K562 (cell line): ENCODE measurements at regions not wholly inside any gene's neighbourhood (a gene's known extent, or its start where the extent isn't known, plus 50 kb on each side); places are given as distances from the start of the nearest gene placed in this dataset.

ENCODE experiments used
- ATAC-seq: fragments of 200-7000 bp; cut with Tn5 transposase; 3 replicates; pipeline ENCODE4 v1.9.1; 2020; ENCODE audit warnings: moderate library complexity
- BruUV-seq: library from RNA; stranded (reverse); fragments of 400-500 nt; replicated peaks from 2 replicates; lab custom pipeline; 2021; lab: Mats Ljungman, UMichigan
- CTCF ChIA-PET: fragments of 300-600 bp; formaldehyde crosslinking; extraction: SDS; loops from one replicate; lab custom pipeline; 2021; ENCODE audit warnings: low intra/inter-chr PET ratio; lab: Yijun Ruan, JAX
- POLR2A ChIA-PET: fragments of 300-600, 350-650 bp; sonication (Branson Sonifier 250); formaldehyde crosslinking; extraction: SDS; loops from one replicate; lab custom pipeline; 2021; ENCODE audit warnings: antibody characterized with exemption, inconsistent platforms; lab: Yijun Ruan, JAX
- DNase-seq, 4 experiments: peaks; one replicate each; pipeline versions ENCODE4 v3.0.0 to v3.0.0-alpha.2; 2011 to 2018; ENCODE audit warnings: low spot score in 3 of 4, mixed read lengths in 3 of 4; ENCODE audit errors: extremely low read depth in 1 of 4
- FAIRE-seq: peaks from 2 replicates; lab custom pipeline; 2011; peaks lifted over from hg19 to GRCh38; lab: Jason Lieb, UNC
- H2AFZ ChIP-seq: 2 replicates; pipeline ENCODE4 v1.6.0; 2011; ENCODE audit warnings: low read depth, low read length, control low read depth, inconsistent platforms
- H3K27ac ChIP-seq: fragments of 200-600 bp; 3 replicates; pipeline ENCODE4 v1.8.0; 2011; ENCODE audit warnings: low read depth, mild to moderate bottlenecking, control low read depth, inconsistent platforms, low read length, moderate library complexity, mixed read lengths; ENCODE audit errors: extremely low read depth
- H3K27me3 ChIP-seq, 2 experiments: fragments of 300-600 bp in 1 of 2; 2 replicates in 1 of 2; 3 replicates in 1 of 2; pipeline versions ENCODE4 v1.6.0 to v1.8.0; 2011; ENCODE audit warnings: inconsistent platforms in 2 of 2, low read length in 2 of 2, mild to moderate bottlenecking in 1 of 2, mixed read lengths in 1 of 2, moderate library complexity in 1 of 2; ENCODE audit not compliant: control insufficient read depth in 2 of 2, insufficient read depth in 2 of 2
- H3K36me3 ChIP-seq: fragments of 300-600 bp; 3 replicates; pipeline ENCODE4 v1.8.0; 2011; ENCODE audit warnings: mild to moderate bottlenecking, low read length, inconsistent platforms; ENCODE audit not compliant: control insufficient read depth, insufficient read depth
- H3K4me1 ChIP-seq, 2 experiments: fragments of 200-600 bp in 1 of 2; replicated peaks in 1 of 2; 2 replicates in 1 of 2; 3 replicates in 1 of 2; pipeline versions ENCODE4 v1.5.1 to v1.8.0; 2011; ENCODE audit warnings: inconsistent platforms in 2 of 2, low read length in 2 of 2, mild to moderate bottlenecking in 1 of 2, mixed read lengths in 1 of 2, moderate library complexity in 1 of 2; ENCODE audit not compliant: control insufficient read depth in 2 of 2, insufficient read depth in 2 of 2
- H3K4me2 ChIP-seq: 2 replicates; pipeline ENCODE4 v1.6.1; 2011; ENCODE audit warnings: low read length, control low read depth, inconsistent platforms, mixed read lengths; ENCODE audit not compliant: insufficient read depth
- H3K4me3 ChIP-seq: fragments of 200-600 bp; sonication (generic), shearing (Covaris generic); 2 replicates; pipeline ENCODE4 v1.5.1; 2016; ENCODE audit warnings: control low read depth, inconsistent platforms
- H3K79me2 ChIP-seq: fragments of 200-600 bp; 3 replicates; pipeline ENCODE4 v1.8.0; 2011; ENCODE audit warnings: low read length, inconsistent platforms; ENCODE audit not compliant: control insufficient read depth, insufficient read depth
- H3K9ac ChIP-seq, 2 experiments: 2 replicates each; pipeline versions ENCODE4 v1.6.0 to v1.6.1; 2011; ENCODE audit warnings: low read depth in 2 of 2, low read length in 2 of 2, control low read depth in 1 of 2, inconsistent platforms in 1 of 2, mild to moderate bottlenecking in 1 of 2, mixed read lengths in 1 of 2; ENCODE audit not compliant: insufficient read depth in 1 of 2
- H3K9me1 ChIP-seq: one replicate; pipeline ENCODE4 v1.6.0; 2011; ENCODE audit warnings: inconsistent platforms, mild to moderate bottlenecking, low read length, moderate library complexity; ENCODE audit not compliant: control insufficient read depth, insufficient read depth
- H3K9me3 ChIP-seq: replicated peaks from 2 replicates; pipeline ENCODE4 v1.5.1; 2011; ENCODE audit warnings: low read depth, low read length, inconsistent platforms; ENCODE audit not compliant: control insufficient read depth, insufficient read depth
- H4K20me1 ChIP-seq: replicated peaks from 2 replicates; pipeline ENCODE4 v1.6.1; 2011; ENCODE audit warnings: low read length, inconsistent platforms, mixed read lengths; ENCODE audit not compliant: control insufficient read depth, insufficient read depth
- ELF4 ChIP-seq: fragments of 450-650 bp; formaldehyde crosslinking; IDR thresholded peaks from 2 replicates; pipeline ENCODE4 v1.4.0; 2022; ENCODE audit warnings: missing genetic modification characterization
- FOXJ2 ChIP-seq: fragments of 200-800 bp; sonication (Bioruptor generic); IDR thresholded peaks from 2 replicates; pipeline ENCODE4 v1.6.1; 2016; ENCODE audit warnings: missing genetic modification characterization, missing compliant biosample characterization
- GATAD2B ChIP-seq: fragments of 450-650 bp; IDR thresholded peaks from 2 replicates; pipeline ENCODE4 v1.6.1; 2017; ENCODE audit warnings: mild to moderate bottlenecking, borderline replicate concordance
- JUND ChIP-seq, 2 experiments: IDR thresholded peaks; 2 replicates in 1 of 2; 3 replicates in 1 of 2; pipeline ENCODE4 v1.6.1; 2011; ENCODE audit warnings: borderline replicate concordance in 2 of 2, low read depth in 2 of 2, low read length in 2 of 2, improper control_type of control experiment in 1 of 2, missing biosample characterization in 1 of 2, missing genetic modification characterization in 1 of 2, missing genetic modification reagents in 1 of 2
- MCM5 ChIP-seq: fragments of 450-650 bp; IDR thresholded peaks from 2 replicates; pipeline ENCODE4 v1.6.1; 2016; ENCODE audit warnings: low read depth
- NFYB ChIP-seq: IDR thresholded peaks from 2 replicates; pipeline ENCODE4 v1.6.1; 2011; ENCODE audit warnings: mild to moderate bottlenecking, moderate library complexity; ENCODE audit not compliant: insufficient read length; ENCODE audit errors: extremely low read depth
- NONO ChIP-seq, 2 experiments: fragments of 200-400 bp in 1 of 2; fragments of 450-650 bp in 1 of 2; formaldehyde crosslinking in 1 of 2; IDR thresholded peaks; 2 replicates each; pipeline ENCODE4 v1.6.1; 2017; ENCODE audit warnings: low read depth in 2 of 2, mild to moderate bottlenecking in 2 of 2, moderate library complexity in 2 of 2, low read length in 1 of 2
- PRPF4 ChIP-seq: fragments of 200-400 bp; formaldehyde crosslinking; IDR thresholded peaks from one replicate; pipeline ENCODE4 v1.6.1; 2017; ENCODE audit warnings: low read length, low read depth, mild to moderate bottlenecking; ENCODE audit not compliant: insufficient read depth, poor library complexity, severe bottlenecking
- RUNX1 ChIP-seq: sonication (generic); IDR thresholded peaks from 2 replicates; pipeline ENCODE4 v1.6.1; 2016; ENCODE audit warnings: antibody characterized with exemption, low read depth
- SRSF3 ChIP-seq: fragments of 200-400 bp; formaldehyde crosslinking; IDR thresholded peaks from 2 replicates; pipeline ENCODE4 v1.6.1; 2016; ENCODE audit warnings: mild to moderate bottlenecking, low read length, moderate library complexity; ENCODE audit not compliant: insufficient read depth
- TCFL5 ChIP-seq: fragments of 250-450 bp; sonication (Bioruptor Pico); conservative IDR thresholded peaks from 2 replicates; pipeline ENCODE4 v1.6.1; 2021; ENCODE audit warnings: mild to moderate bottlenecking, moderate library complexity, matching md5 sums
- ZKSCAN1 ChIP-seq: fragments of 150-350 bp; IDR thresholded peaks from 2 replicates; pipeline ENCODE4 v1.6.1; 2016; ENCODE audit warnings: low read depth, low read length
- ZNF584 ChIP-seq: fragments of 200-800 bp; sonication (Bioruptor generic); IDR thresholded peaks from 2 replicates; pipeline ENCODE4 v1.6.1; 2016; ENCODE audit warnings: low read depth, mild to moderate bottlenecking, missing genetic modification characterization, missing compliant biosample characterization
- ZNF699 ChIP-seq: fragments of 250-450 bp; sonication (Bioruptor Pico); IDR thresholded peaks from 2 replicates; pipeline ENCODE4 v1.8.0; 2021; ENCODE audit warnings: mild to moderate bottlenecking, moderate library complexity; ENCODE audit not compliant: insufficient replicate concordance
- ZNF707 ChIP-seq: fragments of 250-450 bp; sonication (Bioruptor Pico); conservative IDR thresholded peaks from 2 replicates; pipeline ENCODE4 v1.8.0; 2022; ENCODE audit warnings: inconsistent platforms, mild to moderate bottlenecking, moderate library complexity
- WGBS: fragments of 100-300 bp; shearing (Covaris generic); methylation state at CpG from one replicate; pipeline ENCODE4 v1.1.6; 2016; ENCODE audit warnings: low coverage, mixed read lengths; ENCODE audit not compliant: insufficient coverage; ENCODE audit errors: missing lambda C conversion rate; 5-methylcytosine and 5-hydroxymethylcytosine counted together
- in situ Hi-C: fragments of 300-500 bp; cut with MboI; formaldehyde crosslinking; loops from 4 replicates; pipeline ENCODE4 v1.15.0; 2018; ENCODE audit warnings: inconsistent platforms, mixed read lengths
- intact Hi-C: fragments of 100-400 bp; cut with micrococcal nuclease; formaldehyde crosslinking; loops from 2 replicates; pipeline ENCODE4 v1.14.2; 2022
- TF ChIP-seq, protein P1 (sequence below), 2 experiments: IDR thresholded peaks; 2 replicates each; pipeline ENCODE4 v1.6.1; 2011; ENCODE audit warnings: borderline replicate concordance in 1 of 2, control low read depth in 1 of 2, low read depth in 1 of 2, low read length in 1 of 2, mild to moderate bottlenecking in 1 of 2, mixed read lengths in 1 of 2, moderate library complexity in 1 of 2; ENCODE audit not compliant: insufficient read depth in 1 of 2, insufficient read length in 1 of 2, poor library complexity in 1 of 2, severe bottlenecking in 1 of 2; ENCODE audit errors: extremely low read depth in 1 of 2
- TF ChIP-seq, protein P2 (sequence below): sonication (generic); formaldehyde crosslinking; IDR thresholded peaks from 2 replicates; pipeline ENCODE4 v1.8.1; 2022; ENCODE audit warnings: missing genetic modification reagents

DNA sequence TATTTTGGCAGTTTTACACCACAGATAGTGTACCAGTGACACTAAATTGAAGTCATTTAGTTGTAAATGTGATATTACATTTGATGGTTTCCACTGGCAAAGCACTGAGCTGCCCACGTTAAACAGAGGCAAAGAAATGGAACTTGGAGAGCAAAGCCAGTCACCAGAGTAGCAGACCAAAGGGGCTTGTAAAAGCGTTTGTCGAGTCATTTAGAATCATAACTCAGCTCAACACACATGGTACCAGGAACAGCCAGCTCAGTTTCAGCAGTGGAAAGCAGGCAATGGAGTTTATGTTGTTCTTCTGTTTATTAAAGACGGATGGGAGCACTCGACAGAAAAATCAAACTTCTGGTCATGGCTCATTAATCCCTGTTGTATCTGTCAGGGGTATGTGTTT is 91.2 kb downstream of the POU3F3 start:
- Histone ChIP-seq H3K9me1 (no peaks in the 10 kb centered on the region), H3K4me1 (no peaks in the 10 kb centered on the region), H3K36me3 (no peaks in the 10 kb centered on the region), H3K79me2 (no peaks in the 10 kb centered on the region), H2AFZ (no peak overlapping the region), H3K4me3 (no peak overlapping the region), H3K4me2 (no peak overlapping the region), H3K27ac (no peak overlapping the region), H3K9ac (no peak overlapping the region), H3K27me3 (peaks cover 3 to 14% of the 10 kb centered on the region in 2 experiments; a peak in 4 of 5 replicates), H4K20me1 (no peaks in the 10 kb centered on the region), H3K9me3 (no peaks in the 10 kb centered on the region)
- ATAC-seq (no peak), FAIRE-seq (no peak), DNase-seq (no peak)
- CTCF ChIA-PET: no interaction called here
- TF ChIP-seq FOXJ2 (tag) (no peak), NONO (IDR thresholded peaks at IDR 0.05; ENCODE audit: low read depth in 2 of 2, low read length in 1 of 2) (no peak), ZNF699 (CRISPR knock-in tag) (no peak), ZNF707 (CRISPR knock-in tag) (no peak), ELF4 (CRISPR knock-in tag) (no peak), JUND (IDR thresholded peaks at IDR 0.05; ENCODE audit: borderline replicate concordance, low read depth, low read length) (no peak), JUND (tag; IDR thresholded peaks at IDR 0.05; ENCODE audit: borderline replicate concordance, low read depth, low read length) (no peak), SRSF3 (no peak), NFYB (no peak), RUNX1 (no peak), ZKSCAN1 (no peak), ZNF584 (CRISPR knock-in tag) (no peak), GATAD2B (no peak), MCM5 (no peak), TCFL5 (CRISPR knock-in tag) (no peak), PRPF4 (no peak)
- TF ChIP-seq, protein P1, sequence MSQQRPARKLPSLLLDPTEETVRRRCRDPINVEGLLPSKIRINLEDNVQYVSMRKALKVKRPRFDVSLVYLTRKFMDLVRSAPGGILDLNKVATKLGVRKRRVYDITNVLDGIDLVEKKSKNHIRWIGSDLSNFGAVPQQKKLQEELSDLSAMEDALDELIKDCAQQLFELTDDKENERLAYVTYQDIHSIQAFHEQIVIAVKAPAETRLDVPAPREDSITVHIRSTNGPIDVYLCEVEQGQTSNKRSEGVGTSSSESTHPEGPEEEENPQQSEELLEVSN (IDR thresholded peaks at IDR 0.05; ENCODE audit: borderline replicate concordance in 1 of 2, extremely low read depth in 1 of 2, insufficient read depth in 1 of 2, insufficient read length in 1 of 2, low read depth in 1 of 2, low read length in 1 of 2, poor library complexity in 1 of 2, severe bottlenecking in 1 of 2): no peak
- TF ChIP-seq, protein P2, sequence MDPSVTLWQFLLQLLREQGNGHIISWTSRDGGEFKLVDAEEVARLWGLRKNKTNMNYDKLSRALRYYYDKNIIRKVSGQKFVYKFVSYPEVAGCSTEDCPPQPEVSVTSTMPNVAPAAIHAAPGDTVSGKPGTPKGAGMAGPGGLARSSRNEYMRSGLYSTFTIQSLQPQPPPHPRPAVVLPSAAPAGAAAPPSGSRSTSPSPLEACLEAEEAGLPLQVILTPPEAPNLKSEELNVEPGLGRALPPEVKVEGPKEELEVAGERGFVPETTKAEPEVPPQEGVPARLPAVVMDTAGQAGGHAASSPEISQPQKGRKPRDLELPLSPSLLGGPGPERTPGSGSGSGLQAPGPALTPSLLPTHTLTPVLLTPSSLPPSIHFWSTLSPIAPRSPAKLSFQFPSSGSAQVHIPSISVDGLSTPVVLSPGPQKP: no peak
- intact Hi-C loops: loop anchor here (10.0 kb wide), 1 partner anchor 1780 kb away; no protein-coding TSS in a partner anchor
- in situ Hi-C loops: no loop called here
- POLR2A ChIA-PET: no interaction called here
- no TSS peak for BruUV-seq
- 2% methylated on average over 5 of the region's 5 CpGs for WGBS
